ENCODE measurements at regions not wholly inside any gene's neighbourhood (a gene's known extent, or its start where the extent isn't known, plus 50 kb on each side); places are given as distances from the start of the nearest gene placed in this dataset.
A peak's percentile ranks its signal among the peaks of the same experiment; 100 is the strongest.

DNA sequence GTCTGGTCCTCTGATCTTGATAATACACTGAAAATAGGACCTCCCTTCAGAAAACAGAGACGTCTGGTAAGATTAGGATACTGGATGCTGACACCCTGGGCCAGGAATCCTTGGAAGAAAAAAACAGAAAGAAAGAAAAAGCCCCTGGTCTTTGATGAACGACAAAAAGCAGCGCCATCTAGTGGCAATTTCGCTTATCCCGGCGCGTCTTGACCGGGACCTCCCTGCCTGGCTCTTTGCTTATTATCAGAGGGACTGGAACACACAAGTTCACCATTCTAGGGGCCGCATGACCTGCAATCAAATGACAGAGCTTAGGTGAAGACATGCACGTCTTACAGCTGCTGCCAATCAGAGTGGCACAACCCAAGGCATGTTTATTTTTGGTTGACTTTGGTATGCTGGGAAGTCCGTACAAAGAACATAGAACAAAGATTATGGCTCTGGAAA lies 114.9 kb upstream of the NFIB start:
- FAIRE-seq, result no peak

GRCh38 chr9:14427419-14427818 lies 113.5 kb upstream of the NFIB start:
- FAIRE-seq, result no peak

DNA sequence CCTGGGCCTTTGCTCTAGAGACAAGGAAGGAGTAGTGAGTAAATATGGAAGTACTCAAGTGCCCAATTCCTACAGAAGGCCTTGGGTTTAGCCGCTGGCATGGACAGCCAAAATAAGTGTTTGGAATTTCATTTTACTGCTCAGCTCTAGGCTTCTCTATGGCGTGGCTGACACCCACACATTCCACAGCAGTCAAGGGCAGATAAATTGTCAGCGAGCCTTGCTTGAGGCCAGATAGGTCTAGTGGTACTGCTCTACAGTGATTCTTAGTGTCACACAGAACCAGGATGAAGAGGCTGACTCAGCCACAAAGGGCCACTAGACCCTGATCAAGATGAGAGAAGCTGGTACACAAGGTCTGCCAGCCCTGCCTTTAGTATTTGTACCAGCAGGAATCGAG lies 111.0 kb upstream of the NFIB start:
- FAIRE-seq, result no peak

GRCh38 chr9:14424289-14424688 lies 110.3 kb upstream of the NFIB start:
- FAIRE-seq, result no peak

DNA sequence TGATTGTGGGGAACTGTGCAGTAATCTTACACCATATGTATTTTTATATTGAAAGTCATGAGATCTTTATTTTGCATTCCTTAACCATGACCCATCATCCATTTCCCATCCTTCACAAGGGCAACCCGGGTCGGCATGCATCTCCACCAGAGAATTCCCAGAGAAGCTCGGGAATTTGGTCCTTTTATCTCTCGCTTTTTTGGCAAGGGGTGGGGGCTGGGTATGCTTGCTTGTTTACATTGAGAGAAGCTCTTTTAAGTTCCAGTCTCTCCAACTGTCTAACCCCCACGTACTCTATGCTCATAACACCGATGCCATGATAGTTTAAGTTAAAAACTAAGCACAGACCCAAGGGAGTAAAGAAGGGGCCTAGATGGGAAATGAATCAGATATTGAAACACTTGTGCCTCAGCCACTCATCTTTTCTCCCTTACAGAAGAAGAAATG lies 109.9 kb upstream of the NFIB start:
- peak; percentile 53 for FAIRE-seq

DNA sequence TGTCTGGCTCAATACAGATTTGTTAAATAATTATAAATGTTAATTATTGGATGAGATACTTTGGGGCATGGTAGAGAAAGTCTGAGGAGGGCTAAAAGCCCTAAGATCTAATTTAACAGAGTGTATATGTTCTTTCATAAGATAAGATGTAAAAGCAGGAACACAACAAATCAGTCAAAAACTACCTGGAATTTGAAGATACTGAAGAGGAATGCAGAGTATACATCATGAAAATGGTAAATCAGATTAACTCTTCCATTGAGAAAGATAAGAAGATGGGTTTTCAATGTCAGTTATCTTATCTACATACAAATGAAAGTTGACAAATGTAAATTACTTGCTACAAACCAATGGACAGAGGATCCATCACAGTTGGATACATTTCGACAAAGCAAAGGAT lies 107.3 kb upstream of the NFIB start:
- no peak for FAIRE-seq

DNA sequence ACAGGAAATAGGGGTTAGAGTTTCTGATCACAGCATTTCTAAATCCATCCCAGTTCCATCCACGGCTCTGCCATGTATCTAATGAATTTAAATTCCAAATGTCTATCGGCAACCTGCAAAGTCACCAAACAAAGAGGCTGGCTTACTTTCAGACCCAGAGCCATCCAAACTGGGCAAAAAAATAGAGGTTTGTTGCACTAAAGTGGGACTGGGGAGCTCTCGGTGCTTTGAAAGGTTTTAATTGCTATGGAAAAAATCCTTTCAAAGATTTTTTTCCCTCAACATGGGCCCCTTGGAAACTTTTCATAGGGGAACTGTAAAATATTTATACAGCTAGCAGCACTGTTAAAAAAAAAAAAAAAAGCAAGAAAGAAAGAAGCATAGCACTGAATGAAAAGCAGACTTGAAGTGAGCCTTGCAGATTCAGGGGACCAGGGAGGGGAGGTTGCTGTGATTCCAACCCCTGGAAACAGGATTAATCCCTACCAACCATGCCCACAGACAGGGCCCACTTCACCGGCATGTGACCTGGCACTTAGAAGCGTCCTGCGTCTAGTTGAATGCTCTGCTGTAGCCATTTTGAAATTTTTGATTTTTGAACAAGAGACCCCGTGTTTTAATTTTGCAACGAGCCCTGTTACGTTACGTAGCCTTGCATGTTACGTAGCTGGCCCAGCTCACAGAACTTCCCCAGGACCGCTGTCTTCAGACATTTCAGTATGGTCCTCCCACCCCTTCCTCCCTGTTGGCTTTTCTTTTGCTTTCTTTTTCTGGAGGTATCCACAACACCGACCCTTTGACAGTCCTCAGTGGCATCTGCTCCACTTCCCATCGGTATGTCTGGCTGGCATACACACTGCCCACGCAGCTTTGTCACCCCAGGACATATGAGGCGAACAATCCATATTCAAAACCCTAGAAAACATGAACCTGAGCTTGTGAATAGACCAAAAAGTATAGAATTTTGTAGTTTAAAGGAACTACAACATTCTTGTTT lies 105.3 kb upstream of the NFIB start:
- FAIRE-seq, result no peak

- no peak for FAIRE-seq
Observed at GRCh38 chr9:14418301-14418940, 104.5 kb upstream of the NFIB start.

- no peak for FAIRE-seq
Observed at GRCh38 chr9:14417237-14417636, 103.3 kb upstream of the NFIB start.

- FAIRE-seq, result no peak
Observed at GRCh38 chr9:14415947-14416346, 102.0 kb upstream of the NFIB start.

DNA sequence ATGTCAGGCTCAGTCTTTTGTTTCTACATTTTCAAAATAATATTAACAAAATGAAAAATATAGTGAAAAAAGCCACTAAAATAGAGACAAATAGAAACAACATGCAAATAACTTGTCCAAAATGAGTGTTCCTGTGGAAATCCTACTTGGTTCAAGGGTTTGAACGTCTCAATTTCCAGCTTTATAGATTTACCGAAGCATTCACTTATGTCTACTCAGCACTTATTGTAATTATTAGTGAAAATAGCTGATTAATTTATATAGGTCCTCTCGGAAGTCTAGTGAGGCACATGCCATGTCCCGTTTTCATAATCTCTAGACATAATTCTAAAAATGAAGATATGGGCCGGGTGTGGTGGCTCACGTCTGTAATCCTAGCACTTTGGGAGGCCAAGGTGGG lies 99.9 kb upstream of the NFIB start:
- FAIRE-seq, result no peak

DNA sequence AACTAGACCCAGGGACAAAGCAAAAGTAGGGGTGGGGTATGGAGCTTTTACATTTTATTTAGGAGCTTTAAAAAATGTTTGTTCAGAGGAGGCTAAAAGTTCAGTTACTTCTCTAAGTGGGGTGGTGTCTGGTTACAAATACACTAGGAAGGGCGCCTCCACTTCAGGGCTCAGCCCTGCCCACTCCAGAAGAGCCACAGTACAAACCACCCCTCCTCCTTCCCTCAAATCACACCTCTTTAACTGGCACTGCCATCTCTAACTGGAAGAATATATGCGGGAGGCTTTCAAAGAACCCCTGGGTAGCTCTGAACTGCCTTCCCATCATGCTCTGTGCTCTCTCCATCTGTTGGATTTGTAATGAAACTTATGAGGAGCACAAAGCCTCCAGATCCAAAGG lies 98.8 kb upstream of the NFIB start:
- no peak for FAIRE-seq

GRCh38 chr9:14406463-14406862 lies 92.5 kb upstream of the NFIB start:
- no peak for FAIRE-seq

DNA sequence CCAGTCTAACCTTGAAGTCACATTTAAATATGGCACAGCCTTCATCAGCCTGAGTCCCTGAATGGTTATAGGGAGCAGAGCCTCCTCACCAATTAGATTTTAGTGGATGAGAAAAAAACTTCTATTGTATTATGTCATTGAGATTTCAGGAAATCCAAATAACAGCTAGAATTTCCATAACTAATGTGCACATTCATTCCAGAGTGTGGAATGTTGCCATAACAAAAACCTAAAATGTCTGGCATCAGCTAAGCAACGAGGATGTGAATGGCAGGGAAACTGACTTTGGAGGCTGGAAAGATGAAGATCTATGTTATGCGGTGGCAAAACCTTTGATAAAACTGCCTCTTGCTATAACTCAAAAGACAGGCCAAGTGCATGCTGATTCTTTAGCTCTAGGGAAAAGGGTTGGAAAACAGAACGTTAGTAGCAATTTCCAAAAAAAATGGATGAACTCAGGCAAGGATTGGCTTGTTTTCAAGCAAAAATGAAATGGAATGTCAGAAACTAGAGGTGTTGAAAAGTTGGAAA lies 91.3 kb upstream of the NFIB start:
- FAIRE-seq, result no peak

- no peak for FAIRE-seq
Observed at GRCh38 chr9:14403081-14403480, 89.1 kb upstream of the NFIB start.

DNA sequence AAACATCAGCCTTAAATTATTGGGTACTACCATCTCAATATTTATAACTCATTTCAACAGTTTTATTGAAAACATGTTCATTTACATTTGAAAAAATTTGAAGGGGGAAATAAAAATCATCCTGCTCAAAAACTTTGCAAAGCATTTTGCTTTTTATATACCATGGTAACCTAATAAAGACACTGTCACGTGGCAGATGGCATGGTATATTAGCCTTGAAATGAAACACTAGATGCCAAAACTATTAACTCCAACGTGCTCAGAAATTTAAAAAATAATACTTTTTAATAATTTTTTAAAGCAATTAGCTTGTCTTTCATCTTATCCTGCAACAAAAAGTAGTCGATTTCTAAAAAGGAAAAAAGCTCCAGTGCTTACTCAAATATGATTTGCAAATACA lies 88.6 kb upstream of the NFIB start:
- no peak for FAIRE-seq

DNA sequence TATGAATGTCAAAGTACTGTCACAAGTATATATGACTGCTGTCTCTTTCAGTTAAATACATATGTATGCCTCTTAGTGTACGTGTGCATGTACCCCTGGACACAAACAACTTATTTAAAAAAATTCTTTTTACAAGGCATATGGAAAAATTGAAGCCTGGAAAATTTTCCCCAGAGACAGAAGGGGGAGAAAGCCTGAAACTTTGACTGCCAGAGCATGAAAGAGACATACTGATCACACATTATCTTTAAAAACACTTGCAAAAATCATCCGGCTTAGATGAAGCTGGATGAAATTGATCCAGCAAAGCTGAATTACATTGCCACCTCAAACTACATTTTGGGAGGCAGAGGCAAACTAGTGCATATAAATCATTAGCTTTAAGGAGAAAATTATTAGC lies 88.0 kb upstream of the NFIB start:
- FAIRE-seq, result no peak

DNA sequence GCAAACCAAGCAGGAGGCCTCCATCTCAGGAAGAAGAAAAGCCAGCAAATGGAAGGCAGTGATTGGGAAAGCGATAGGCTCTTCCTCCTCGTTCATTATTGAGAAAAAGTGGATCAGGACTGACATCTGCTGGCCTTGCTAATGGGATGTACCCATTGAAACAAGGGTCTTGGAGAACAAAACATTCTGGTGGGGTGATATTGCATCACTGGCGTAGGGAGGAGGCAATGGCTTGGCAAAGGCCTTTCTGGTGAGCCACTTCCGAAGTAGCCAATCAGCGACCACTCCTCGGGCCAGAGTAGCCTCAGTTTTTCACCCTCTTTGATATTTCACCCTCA lies 86.7 kb upstream of the NFIB start:
- peak; percentile 29 for FAIRE-seq

GRCh38 chr9:14399756-14400657 lies 86.1 kb upstream of the NFIB start:
- FAIRE-seq, result no peak

DNA sequence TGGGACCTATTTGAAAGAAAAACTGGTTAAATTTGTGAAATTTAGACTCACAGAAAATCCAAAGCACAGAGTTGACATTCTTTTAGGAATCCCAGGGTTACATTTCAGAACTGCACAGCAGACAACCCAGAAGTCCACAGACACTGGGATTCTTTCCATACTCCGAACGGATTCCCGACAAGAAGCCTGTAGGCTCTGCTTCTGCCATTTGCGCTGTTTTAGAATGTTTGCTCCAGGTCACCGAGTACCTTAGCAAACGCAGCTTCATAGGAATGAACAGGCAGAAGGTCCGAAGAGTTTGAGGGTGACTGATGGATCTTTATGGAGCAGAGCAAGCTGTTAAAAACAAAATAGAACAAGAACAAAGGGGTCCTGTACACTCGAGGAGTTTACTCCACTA lies 84.5 kb upstream of the NFIB start:
- no peak for FAIRE-seq

- FAIRE-seq, result no peak
Observed at GRCh38 chr9:14396171-14396570, 82.2 kb upstream of the NFIB start.

DNA sequence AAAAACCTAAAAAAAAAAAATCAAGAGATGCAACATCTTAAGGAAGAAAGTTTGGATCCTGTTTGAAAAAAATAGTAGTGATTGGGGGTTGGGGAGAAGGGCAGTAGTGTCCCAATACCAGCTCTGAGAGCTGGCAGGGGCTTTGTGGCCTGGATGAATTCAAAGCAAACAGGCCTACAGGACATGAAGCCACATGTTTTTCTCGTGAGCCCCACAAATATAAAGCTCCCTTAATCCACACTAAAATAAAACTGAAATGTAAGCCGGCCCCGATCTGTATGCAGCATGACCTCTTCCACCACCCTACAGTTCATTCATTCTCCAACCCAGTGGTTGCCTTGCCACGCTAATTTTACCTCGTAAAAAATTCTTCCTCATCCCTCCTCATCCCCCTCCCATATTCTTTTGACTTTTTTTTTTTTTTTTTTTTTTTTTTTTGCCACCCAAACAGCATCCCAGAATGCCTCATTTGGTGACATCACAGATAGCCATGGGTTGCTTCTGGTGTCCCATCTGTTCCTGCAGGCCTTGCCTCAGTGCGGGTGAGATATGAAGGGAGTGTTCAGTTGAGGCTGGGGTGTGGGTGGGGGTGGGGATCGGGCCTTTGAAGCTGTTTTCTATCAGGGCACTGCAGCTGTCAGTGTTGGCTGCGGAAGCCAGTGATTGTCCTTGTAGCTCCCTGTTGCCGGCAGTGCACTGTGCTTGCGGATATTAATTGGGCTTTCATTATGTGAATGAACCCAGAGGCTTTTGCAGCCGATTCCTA lies 81.6 kb upstream of the NFIB start:
- FAIRE-seq, result no peak
